ENCODE measurements at regions not wholly inside any gene's neighbourhood (a gene's known extent, or its start where the extent isn't known, plus 50 kb on each side); places are given as distances from the start of the nearest gene placed in this dataset.
"Not testable (repeated sequence)": the region's sequence is repeated elsewhere in the genome, so short reads cannot be mapped to it uniquely, and the experiment has no call there.

GRCh38 chr7:63856466-63856865, 142.2 kb upstream of the ZNF722 start:
- H3K36me3 ChIP-seq (ENCODE audit: control insufficient read depth in 2 of 2, insufficient read depth in 2 of 2, low read length in 1 of 2); RAD21 ChIA-PET (ENCODE audit: unreplicated experiment); intact Hi-C loops (cut with micrococcal nuclease; ENCODE audit: unreplicated experiment); H3K9me3 ChIP-seq (replicated peaks; ENCODE audit: control insufficient read depth, insufficient read depth, low read length); H3K4me2 ChIP-seq (ENCODE audit: control insufficient read depth, insufficient read depth); H3K4me1 ChIP-seq (ENCODE audit: control insufficient read depth, insufficient read depth, low read length); H3K4me3 ChIP-seq; H4K20me1 ChIP-seq (ENCODE audit: control insufficient read depth, insufficient read depth); H3K27me3 ChIP-seq (replicated peaks in 1 of 2; ENCODE audit: control insufficient read depth in 2 of 2, insufficient read depth in 2 of 2, low read length in 1 of 2); BruUV-seq (replicated peaks); FAIRE-seq; POLR2A ChIA-PET; H2AFZ ChIP-seq (ENCODE audit: control insufficient read depth, low read depth, low read length); ATAC-seq; in situ Hi-C loops (cut with MboI); H3K27ac ChIP-seq (ENCODE audit: control insufficient read depth, insufficient read depth); H3K9ac ChIP-seq (ENCODE audit: control insufficient read depth, insufficient read depth, low read length); H3K79me2 ChIP-seq (ENCODE audit: control insufficient read depth, insufficient read depth, low read length); DNase-seq (ENCODE audit: low read depth, low spot score); SMC1A ChIA-PET (ENCODE audit: uncharacterized antibody, unreplicated experiment): not testable (repeated sequence)
- WGBS (ENCODE audit: insufficient coverage, insufficient replicate concordance, low lambda C conversion rate, missing lambda C conversion rate): 32% methylated on average over 3 of the region's 3 CpGs
- CTCF ChIA-PET: interaction anchor here (0.7 kb wide), 1 partner anchor 357 kb away, joined by 3 read pairs; no protein-coding TSS in a partner anchor

GRCh38 chr7:63867127-63867526, 131.5 kb upstream of the ZNF722 start:
- in situ Hi-C loops (cut with MboI): no loop called here
- Histone ChIP-seq H3K27me3 (replicated peaks in 1 of 2; ENCODE audit: control insufficient read depth in 2 of 2, insufficient read depth in 2 of 2, low read length in 1 of 2) (no peaks in the 10 kb centered on the region), H3K4me2 (ENCODE audit: control insufficient read depth, insufficient read depth) (no peak overlapping the region), H2AFZ (ENCODE audit: control insufficient read depth, low read depth, low read length) (no peak overlapping the region), H3K9me3 (replicated peaks; ENCODE audit: control insufficient read depth, insufficient read depth, low read length) (no peaks in the 10 kb centered on the region; the same call in 2 of the 3 replicates), H3K4me3 (no peak overlapping the region), H3K4me1 (ENCODE audit: control insufficient read depth, insufficient read depth, low read length) (no peaks in the 10 kb centered on the region), H3K79me2 (ENCODE audit: control insufficient read depth, insufficient read depth, low read length) (no peaks in the 10 kb centered on the region), H3K27ac (ENCODE audit: control insufficient read depth, insufficient read depth) (no peak overlapping the region), H3K9ac (ENCODE audit: control insufficient read depth, insufficient read depth, low read length) (no peak overlapping the region), H4K20me1 (ENCODE audit: control insufficient read depth, insufficient read depth) (no peaks in the 10 kb centered on the region), H3K36me3 (ENCODE audit: control insufficient read depth in 2 of 2, insufficient read depth in 2 of 2, low read length in 1 of 2) (no peaks in the 10 kb centered on the region)
- POLR2A ChIA-PET: no interaction called here
- intact Hi-C loops (cut with micrococcal nuclease; ENCODE audit: unreplicated experiment): no loop called here
- ATAC-seq (no peak), FAIRE-seq (no peak), DNase-seq (ENCODE audit: low read depth, low spot score) (no peak)
- CTCF ChIA-PET: no interaction called here
- no TSS peak for BruUV-seq (replicated peaks)
- SMC1A ChIA-PET (ENCODE audit: uncharacterized antibody, unreplicated experiment): interaction anchor here (0.7 kb wide), 1 partner anchor 20 kb away, joined by 3 read pairs; no protein-coding TSS in a partner anchor
- RAD21 ChIA-PET (ENCODE audit: unreplicated experiment): no interaction called here
- no peak for TF ChIP-seq SREBF1 (IDR thresholded peaks at IDR 0.05; ENCODE audit: low read length)
- TF ChIP-seq HCFC1 (IDR thresholded peaks at IDR 0.05; ENCODE audit: low read length): no peak
- no peak for TF ChIP-seq NR2C2 (IDR thresholded peaks at IDR 0.05; ENCODE audit: borderline replicate concordance, control insufficient read depth, insufficient read length, low read depth)
- TF ChIP-seq IRF5 (IDR thresholded peaks at IDR 0.05; ENCODE audit: borderline replicate concordance): no peak
- TF ChIP-seq SRF (IDR thresholded peaks at IDR 0.05; ENCODE audit: low read depth in 2 of 2, low read length in 2 of 2): no peak
- no peak for TF ChIP-seq LARP7 (IDR thresholded peaks at IDR 0.05)
- TF ChIP-seq DPF2 (IDR thresholded peaks at IDR 0.05): no peak
- no peak for TF ChIP-seq ZBTB33 (IDR thresholded peaks at IDR 0.05)
- no peak for TF ChIP-seq MEF2A (IDR thresholded peaks at IDR 0.05; ENCODE audit: insufficient read depth, low read depth, low read length)
- TF ChIP-seq REST (IDR thresholded peaks at IDR 0.05; ENCODE audit: low read depth, low read length): no peak

Data from GM12878 (cell line).